Left lung (tissue), 4 donors: ENCODE measurements at regions not wholly inside any gene's neighbourhood (a gene's known extent, or its start where the extent isn't known, plus 50 kb on each side); places are given as distances from the start of the nearest gene placed in this dataset.

ENCODE experiments used
- ATAC-seq: fragments of 200-7000 bp; cut with Tn5 transposase; one replicate; pipeline ENCODE4 v1.9.1; 2020; ENCODE audit warnings: moderate library complexity
- DNase-seq, 4 donors: peaks; one replicate each; pipeline ENCODE4 v3.0.0-alpha.2; 2013 to 2020
- H3K27ac ChIP-seq, 2 donors: fragments of 200-600 bp; sonication (generic) in 1 of 2; one replicate each; pipeline versions ENCODE4 v1.5.0 to v1.8.0; 2020 to 2021
- H3K27me3 ChIP-seq, 2 donors: fragments of 200-600 bp; sonication (generic) in 1 of 2; one replicate each; pipeline versions ENCODE4 v1.5.0 to v1.8.0; 2020 to 2021
- H3K36me3 ChIP-seq, 2 donors: fragments of 200-600 bp; sonication (generic) in 1 of 2; one replicate each; pipeline versions ENCODE4 v1.5.0 to v1.8.0; 2020 to 2021
- H3K4me1 ChIP-seq, 2 donors: fragments of 200-600 bp; one replicate each; pipeline ENCODE4 v1.8.0; 2021
- H3K4me3 ChIP-seq, 2 donors: fragments of 200-600 bp; sonication (generic) in 1 of 2; one replicate each; pipeline versions ENCODE4 v1.5.0 to v1.8.0; 2020 to 2021; ENCODE audit warnings: mild to moderate bottlenecking in 1 of 2
- H3K9me3 ChIP-seq, 2 donors: fragments of 200-600 bp; sonication (generic) in 1 of 2; one replicate each; pipeline versions ENCODE4 v1.5.0 to v1.8.0; 2020 to 2021
- intact Hi-C, 2 donors: fragments of 100-400 bp; cut with DNase I; formaldehyde crosslinking; loops; one replicate each; pipeline versions ENCODE4 v1.11.2 to v1.14.2; 2022
- TF ChIP-seq, protein P1 (sequence below), 2 donors: fragments of 200-600 bp; sonication (generic) in 1 of 2; IDR thresholded peaks; one replicate each; pipeline versions ENCODE4 v1.5.0 to v1.8.0; 2021; ENCODE audit warnings: antibody characterized with exemption in 2 of 2
- donor health status: DM: no; HTN: yes; CAD: no.
- donor health status: DM: no; HTN: no; CAD: no.

DNA sequence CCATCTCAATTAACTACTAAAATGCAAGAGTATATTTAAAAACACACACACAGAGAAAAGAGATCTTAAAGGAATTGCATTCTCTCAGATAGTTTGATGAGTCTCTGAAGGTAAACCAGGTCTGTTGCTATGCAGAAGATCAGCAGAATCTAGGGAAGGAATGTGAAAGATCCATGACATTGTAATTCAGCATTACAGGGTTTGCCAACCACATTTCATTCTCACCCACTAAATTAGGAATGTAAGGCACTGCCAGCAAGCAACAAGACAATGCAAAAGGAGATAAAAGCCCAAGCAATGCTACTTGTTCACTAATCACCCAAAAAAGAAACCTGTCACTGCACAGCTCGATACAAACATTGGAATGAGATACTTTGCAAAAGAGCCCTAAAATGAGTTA lies 106.3 kb downstream of the LRIG3 start:
- ATAC-seq, result no peak
- H3K4me3 ChIP-seq, result no peak overlapping the region

DNA sequence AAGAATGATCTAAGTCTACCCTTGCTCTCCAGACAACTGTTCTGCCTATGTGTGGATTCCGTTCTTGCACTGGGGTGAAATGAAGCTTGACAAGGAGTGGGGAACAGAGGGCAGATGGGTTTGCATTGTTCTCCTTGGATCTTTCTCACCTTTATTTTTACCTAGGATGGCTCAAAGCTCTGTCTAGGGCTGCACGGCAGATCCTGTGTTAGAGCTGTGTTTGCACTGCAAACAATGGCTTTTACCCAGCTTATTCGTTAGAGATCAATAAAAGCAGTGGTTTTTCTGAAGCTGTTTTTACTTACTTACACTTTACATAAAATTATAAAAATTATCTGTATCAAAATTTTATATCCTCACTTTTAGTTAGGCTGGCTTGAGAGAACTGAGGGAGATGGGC lies 105.1 kb downstream of the LRIG3 start:
- no peak for ATAC-seq
- H3K9me3 ChIP-seq, result no peaks in the 10 kb centered on the region

More for the DNA sequence above, 106.3 kb downstream of the LRIG3 start:
- intact Hi-C loops, result no loop called here
- TF ChIP-seq, protein P1, sequence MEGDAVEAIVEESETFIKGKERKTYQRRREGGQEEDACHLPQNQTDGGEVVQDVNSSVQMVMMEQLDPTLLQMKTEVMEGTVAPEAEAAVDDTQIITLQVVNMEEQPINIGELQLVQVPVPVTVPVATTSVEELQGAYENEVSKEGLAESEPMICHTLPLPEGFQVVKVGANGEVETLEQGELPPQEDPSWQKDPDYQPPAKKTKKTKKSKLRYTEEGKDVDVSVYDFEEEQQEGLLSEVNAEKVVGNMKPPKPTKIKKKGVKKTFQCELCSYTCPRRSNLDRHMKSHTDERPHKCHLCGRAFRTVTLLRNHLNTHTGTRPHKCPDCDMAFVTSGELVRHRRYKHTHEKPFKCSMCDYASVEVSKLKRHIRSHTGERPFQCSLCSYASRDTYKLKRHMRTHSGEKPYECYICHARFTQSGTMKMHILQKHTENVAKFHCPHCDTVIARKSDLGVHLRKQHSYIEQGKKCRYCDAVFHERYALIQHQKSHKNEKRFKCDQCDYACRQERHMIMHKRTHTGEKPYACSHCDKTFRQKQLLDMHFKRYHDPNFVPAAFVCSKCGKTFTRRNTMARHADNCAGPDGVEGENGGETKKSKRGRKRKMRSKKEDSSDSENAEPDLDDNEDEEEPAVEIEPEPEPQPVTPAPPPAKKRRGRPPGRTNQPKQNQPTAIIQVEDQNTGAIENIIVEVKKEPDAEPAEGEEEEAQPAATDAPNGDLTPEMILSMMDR (IDR thresholded peaks at IDR 0.05), result no peak
- no peaks in the 10 kb centered on the region for H3K9me3 ChIP-seq
- H3K36me3 ChIP-seq, result no peaks in the 10 kb centered on the region
- DNase-seq, result no peak
- H3K4me1 ChIP-seq, result no peaks in the 10 kb centered on the region
- no peak overlapping the region for H3K27ac ChIP-seq
- no peaks in the 10 kb centered on the region for H3K27me3 ChIP-seq

DNA sequence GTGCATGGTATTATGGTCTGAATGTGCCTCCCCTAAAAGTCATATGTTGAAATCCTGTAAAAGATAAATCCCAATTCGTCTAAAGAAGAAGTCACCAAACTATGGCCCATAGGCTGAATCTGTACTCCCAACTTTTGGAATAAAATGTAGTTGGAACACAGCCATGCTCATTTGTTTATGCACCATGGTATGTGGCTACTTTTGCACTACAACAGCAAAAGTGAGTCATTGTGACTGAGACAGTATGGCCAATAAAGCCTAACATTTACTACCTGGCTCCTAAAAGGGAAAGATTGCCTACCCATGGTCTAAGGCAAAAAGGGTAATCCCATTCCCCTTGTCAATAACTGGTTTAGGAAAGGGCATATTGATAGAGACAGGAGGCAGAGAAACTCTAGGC lies 101.8 kb downstream of the LRIG3 start:
- DNase-seq, result no peak
- TF ChIP-seq, protein P1 (IDR thresholded peaks at IDR 0.05), result no peak
- H3K27ac ChIP-seq, result no peak overlapping the region
- no peaks in the 10 kb centered on the region for H3K27me3 ChIP-seq
- intact Hi-C loops, result no loop called here
- H3K9me3 ChIP-seq, result peaks cover 0 to 5% of the 10 kb centered on the region in 2 donors
- no peak for ATAC-seq
- no peaks in the 10 kb centered on the region for H3K4me1 ChIP-seq
- H3K36me3 ChIP-seq, result no peaks in the 10 kb centered on the region
- no peak overlapping the region for H3K4me3 ChIP-seq

More for the DNA sequence above, 105.1 kb downstream of the LRIG3 start:
- H3K36me3 ChIP-seq, result no peaks in the 10 kb centered on the region
- no peak overlapping the region for H3K27ac ChIP-seq
- TF ChIP-seq, protein P1 (IDR thresholded peaks at IDR 0.05), result no peak
- no peak for DNase-seq
- H3K27me3 ChIP-seq, result no peaks in the 10 kb centered on the region
- H3K4me3 ChIP-seq, result no peak overlapping the region
- no peaks in the 10 kb centered on the region for H3K4me1 ChIP-seq
- intact Hi-C loops, result no loop called here

DNA sequence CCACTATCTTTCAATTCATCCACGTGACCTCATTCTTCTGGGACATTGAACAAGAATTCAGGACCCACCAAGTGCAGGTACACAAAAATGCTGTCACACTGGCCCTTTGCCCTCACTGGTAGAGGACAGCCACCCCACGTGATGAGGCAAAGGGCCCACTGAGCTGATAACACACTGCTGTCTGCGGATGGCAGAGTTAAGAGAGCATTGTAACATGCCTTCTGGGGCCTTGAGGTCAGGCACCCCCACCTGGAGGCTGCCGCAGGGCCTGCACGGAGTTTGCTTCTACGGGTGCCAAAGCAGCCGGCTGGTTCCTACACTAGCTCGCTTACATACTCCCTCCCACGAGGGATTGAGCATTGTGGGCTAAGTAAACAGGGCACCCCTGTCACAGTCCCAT lies 101.0 kb downstream of the LRIG3 start:
- intact Hi-C loops, result no loop called here
- ATAC-seq (no peak), DNase-seq (peak in 1 of 4 donors; percentile 26)
- Histone ChIP-seq H3K36me3 (no peaks in the 10 kb centered on the region), H3K4me3 (no peak overlapping the region), H3K27me3 (no peaks in the 10 kb centered on the region), H3K27ac (no peak overlapping the region), H3K4me1 (no peaks in the 10 kb centered on the region), H3K9me3 (peaks cover 0 to 5% of the 10 kb centered on the region in 2 donors)
- TF ChIP-seq, protein P1 (IDR thresholded peaks at IDR 0.05), result no peak

DNA sequence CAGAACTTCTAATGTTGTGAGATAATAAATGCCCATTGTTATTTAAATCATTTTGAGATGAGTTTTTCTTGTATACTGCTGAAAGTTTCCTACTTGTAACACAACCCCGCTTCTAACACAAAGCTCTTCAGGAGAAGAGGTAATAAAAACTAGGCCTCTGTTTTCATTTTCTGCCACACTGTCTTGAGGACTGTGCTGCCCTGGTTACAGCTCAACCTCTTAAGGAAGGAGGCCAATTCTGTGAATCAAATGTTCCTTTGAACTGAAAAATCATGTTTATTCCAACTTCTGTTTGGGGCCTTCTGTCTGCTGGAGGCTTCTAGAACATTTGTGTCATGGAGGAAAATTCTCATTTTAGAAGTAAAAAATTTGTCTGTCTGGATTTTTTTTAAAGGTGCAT lies 100.3 kb downstream of the LRIG3 start:
- H3K4me3 ChIP-seq, result no peak overlapping the region
- peaks cover 0 to 5% of the 10 kb centered on the region in 2 donors for H3K9me3 ChIP-seq
- DNase-seq (no peak), ATAC-seq (peak; percentile 33)
- no peaks in the 10 kb centered on the region for H3K4me1 ChIP-seq
- no peaks in the 10 kb centered on the region for H3K27me3 ChIP-seq
- TF ChIP-seq, protein P1 (IDR thresholded peaks at IDR 0.05), result no peak
- intact Hi-C loops, result no loop called here
- H3K36me3 ChIP-seq, result no peaks in the 10 kb centered on the region
- no peak overlapping the region for H3K27ac ChIP-seq
